DND-41 (cell line): ENCODE measurements at regions not wholly inside any gene's neighbourhood (a gene's known extent, or its start where the extent isn't known, plus 50 kb on each side); places are given as distances from the start of the nearest gene placed in this dataset.

Experiments used
- EZH2 ChIP-seq: IDR thresholded peaks from 3 replicates; pipeline ENCODE4 v1.6.1; 2012; ENCODE audit warnings: borderline replicate concordance, low read depth, mild to moderate bottlenecking, moderate library complexity, low read length, inconsistent platforms; ENCODE audit not compliant: severe bottlenecking
- TF ChIP-seq, protein P1 (sequence below): IDR thresholded peaks from 2 replicates; pipeline ENCODE4 v1.5.1; 2012; ENCODE audit warnings: borderline replicate concordance, low read length, moderate library complexity, mild to moderate bottlenecking; ENCODE audit not compliant: poor library complexity, severe bottlenecking; ENCODE audit errors: extremely low read depth

DNA sequence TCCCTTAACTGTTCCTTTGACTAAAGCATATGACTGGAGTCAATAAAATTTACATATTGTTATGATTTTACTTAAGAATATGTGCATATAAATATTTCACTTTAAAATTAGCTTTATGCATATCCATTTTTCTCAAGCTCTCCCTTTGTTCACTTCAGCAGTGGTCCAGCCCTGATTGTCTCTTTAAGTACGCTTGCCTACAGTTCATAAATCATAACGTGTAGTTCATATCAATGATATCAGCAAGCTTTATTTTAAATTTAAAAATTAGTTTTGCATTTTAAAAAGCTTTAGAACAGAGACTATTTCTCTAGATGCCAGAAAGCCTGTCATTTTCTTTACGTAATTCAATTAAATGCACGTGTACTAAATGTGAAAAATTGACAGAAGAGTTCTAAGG is 721.9 kb downstream of the OTOL1 start:
- TF ChIP-seq, protein P1, sequence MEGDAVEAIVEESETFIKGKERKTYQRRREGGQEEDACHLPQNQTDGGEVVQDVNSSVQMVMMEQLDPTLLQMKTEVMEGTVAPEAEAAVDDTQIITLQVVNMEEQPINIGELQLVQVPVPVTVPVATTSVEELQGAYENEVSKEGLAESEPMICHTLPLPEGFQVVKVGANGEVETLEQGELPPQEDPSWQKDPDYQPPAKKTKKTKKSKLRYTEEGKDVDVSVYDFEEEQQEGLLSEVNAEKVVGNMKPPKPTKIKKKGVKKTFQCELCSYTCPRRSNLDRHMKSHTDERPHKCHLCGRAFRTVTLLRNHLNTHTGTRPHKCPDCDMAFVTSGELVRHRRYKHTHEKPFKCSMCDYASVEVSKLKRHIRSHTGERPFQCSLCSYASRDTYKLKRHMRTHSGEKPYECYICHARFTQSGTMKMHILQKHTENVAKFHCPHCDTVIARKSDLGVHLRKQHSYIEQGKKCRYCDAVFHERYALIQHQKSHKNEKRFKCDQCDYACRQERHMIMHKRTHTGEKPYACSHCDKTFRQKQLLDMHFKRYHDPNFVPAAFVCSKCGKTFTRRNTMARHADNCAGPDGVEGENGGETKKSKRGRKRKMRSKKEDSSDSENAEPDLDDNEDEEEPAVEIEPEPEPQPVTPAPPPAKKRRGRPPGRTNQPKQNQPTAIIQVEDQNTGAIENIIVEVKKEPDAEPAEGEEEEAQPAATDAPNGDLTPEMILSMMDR: no peak
- TF ChIP-seq EZH2: no peak
